Panc1 (cell line): ENCODE measurements at regions not wholly inside any gene's neighbourhood (a gene's known extent, or its start where the extent isn't known, plus 50 kb on each side); places are given as distances from the start of the nearest gene placed in this dataset.

Experiments used
- ATAC-seq: fragments of 200-7000 bp; cut with Tn5 transposase; 2 replicates; pipeline ENCODE4 v1.9.1; 2020; ENCODE audit warnings: mild to moderate bottlenecking, moderate library complexity
- BruUV-seq: library from RNA; stranded (reverse); fragments of 400-500 nt; replicated peaks from 2 replicates; lab custom pipeline; 2021; lab: Mats Ljungman, UMichigan
- CTCF ChIA-PET: fragments of 300-600 bp; sonication (Branson Sonifier 250); formaldehyde crosslinking; loops from one replicate; lab custom pipeline; 2022; ENCODE audit warnings: antibody characterized with exemption; lab: Charles Lee
- POLR2A ChIA-PET: fragments of 300-600 bp; sonication (Branson Sonifier 250); formaldehyde crosslinking; loops from one replicate; lab custom pipeline; 2022; ENCODE audit warnings: antibody characterized with exemption; lab: Charles Lee
- DNase-seq: peaks from one replicate; pipeline ENCODE4 v3.0.0-alpha.2; 2010; ENCODE audit warnings: low read depth, low spot score
- H3K27ac ChIP-seq: 2 replicates; pipeline ENCODE4 v1.5.1; 2011; ENCODE audit warnings: mild to moderate bottlenecking, low read length, inconsistent platforms
- H3K27me3 ChIP-seq: fragments of 200-500 bp; sonication (Bioruptor generic); 2 replicates; pipeline ENCODE4 v1.6.0; 2014; ENCODE audit warnings: low read length, inconsistent platforms; ENCODE audit not compliant: control insufficient read depth, insufficient read depth
- H3K36me3 ChIP-seq: fragments of 200-500 bp; sonication (Bioruptor generic); 2 replicates; pipeline ENCODE4 v1.5.1; 2014; ENCODE audit warnings: inconsistent platforms, mild to moderate bottlenecking, low read length, moderate library complexity; ENCODE audit not compliant: control insufficient read depth, insufficient read depth
- H3K4me1 ChIP-seq: 2 replicates; pipeline ENCODE4 v1.5.1; 2011; ENCODE audit warnings: inconsistent platforms, mild to moderate bottlenecking, low read length, moderate library complexity; ENCODE audit not compliant: control insufficient read depth, insufficient read depth
- H3K4me3 ChIP-seq, 2 experiments: 2 replicates each; pipeline ENCODE4 v1.5.1; 2011 to 2012; ENCODE audit warnings: low read depth in 2 of 2, low read length in 2 of 2, mild to moderate bottlenecking in 2 of 2, inconsistent platforms in 1 of 2, moderate library complexity in 1 of 2
- H3K9me3 ChIP-seq: fragments of 200-500 bp; sonication (Bioruptor generic); 2 replicates; pipeline ENCODE4 v1.5.1; 2014; ENCODE audit warnings: low read depth, mild to moderate bottlenecking, inconsistent platforms, low read length, moderate library complexity; ENCODE audit not compliant: control insufficient read depth, insufficient read depth
- CTCF ChIP-seq: fragments of 450-650 bp; IDR thresholded peaks from 2 replicates; pipeline ENCODE4 v1.5.1; 2017; ENCODE audit warnings: mild to moderate bottlenecking
- POLR2AphosphoS5 ChIP-seq: IDR thresholded peaks from 2 replicates; pipeline ENCODE4 v1.6.1; 2012; ENCODE audit warnings: mild to moderate bottlenecking, low read depth, low read length, moderate library complexity
- REST ChIP-seq, 2 experiments: IDR thresholded peaks; 2 replicates each; pipeline ENCODE4 v1.6.1; 2011 to 2012; ENCODE audit warnings: low read depth in 2 of 2, control low read depth in 1 of 2, low read length in 1 of 2, mild to moderate bottlenecking in 1 of 2, moderate library complexity in 1 of 2; ENCODE audit not compliant: insufficient read depth in 1 of 2
- SIN3A ChIP-seq: IDR thresholded peaks from 2 replicates; pipeline ENCODE4 v1.6.1; 2012; ENCODE audit warnings: low read depth, mild to moderate bottlenecking, low read length, moderate library complexity, borderline replicate concordance; ENCODE audit not compliant: insufficient read depth
- TCF7L2 ChIP-seq: IDR thresholded peaks from 2 replicates; pipeline ENCODE4 v1.6.1; 2011; ENCODE audit warnings: mild to moderate bottlenecking, low read depth, low read length, inconsistent platforms
- in situ Hi-C: cut with HindIII; loops from 2 replicates; pipeline ENCODE4 v1.10.0; 2016; ENCODE audit warnings: low sequenced_read_pairs, low pct_unique_long_range_greater_than_20kb
- intact Hi-C: fragments of 100-400 bp; cut with micrococcal nuclease; formaldehyde crosslinking; loops from one replicate; pipeline ENCODE4 v1.10.0; 2022; ENCODE audit not compliant: unreplicated experiment

DNA sequence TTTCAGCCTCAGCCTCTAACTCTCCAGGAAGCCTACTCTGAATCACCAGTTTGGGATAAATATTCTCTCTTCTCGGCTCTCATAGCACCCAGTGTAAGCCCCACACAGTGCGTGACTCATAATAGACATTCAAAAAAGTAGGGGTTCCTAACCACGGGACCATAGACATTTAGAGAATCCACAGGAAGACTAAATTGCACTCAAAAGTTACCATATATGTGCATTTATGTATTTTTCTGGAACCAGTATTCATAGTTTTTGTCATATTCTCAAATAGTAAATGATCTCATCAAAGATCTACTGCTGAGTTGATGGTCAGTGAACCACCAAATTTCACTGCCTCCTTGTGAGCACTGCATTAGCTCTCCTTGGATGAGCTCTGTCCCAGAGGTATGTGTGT lies 625.7 kb downstream of the SMARCA1 start:
- POLR2A ChIA-PET, result no interaction called here
- H3K9me3 ChIP-seq, result no peaks in the 10 kb centered on the region
- BruUV-seq, result no TSS peak
- intact Hi-C loops (no loop called here), in situ Hi-C loops (no loop called here)
- H3K4me3 ChIP-seq, result no peak overlapping the region
- no peaks in the 10 kb centered on the region for H3K27me3 ChIP-seq
- ATAC-seq (no peak), DNase-seq (no peak)
- no peaks in the 10 kb centered on the region for H3K36me3 ChIP-seq
- H3K4me1 ChIP-seq, result no peaks in the 10 kb centered on the region
- no peak overlapping the region for H3K27ac ChIP-seq
- CTCF ChIA-PET, result no interaction called here
- TF ChIP-seq SIN3A, result no peak
- no peak for TF ChIP-seq TCF7L2
- TF ChIP-seq CTCF, result no peak
- TF ChIP-seq POLR2AphosphoS5, result no peak
- TF ChIP-seq REST (IDR thresholded peaks at IDR 0.05; ENCODE audit: insufficient read depth in 1 of 2, low read depth in 2 of 2, low read length in 1 of 2), result no peak

DNA sequence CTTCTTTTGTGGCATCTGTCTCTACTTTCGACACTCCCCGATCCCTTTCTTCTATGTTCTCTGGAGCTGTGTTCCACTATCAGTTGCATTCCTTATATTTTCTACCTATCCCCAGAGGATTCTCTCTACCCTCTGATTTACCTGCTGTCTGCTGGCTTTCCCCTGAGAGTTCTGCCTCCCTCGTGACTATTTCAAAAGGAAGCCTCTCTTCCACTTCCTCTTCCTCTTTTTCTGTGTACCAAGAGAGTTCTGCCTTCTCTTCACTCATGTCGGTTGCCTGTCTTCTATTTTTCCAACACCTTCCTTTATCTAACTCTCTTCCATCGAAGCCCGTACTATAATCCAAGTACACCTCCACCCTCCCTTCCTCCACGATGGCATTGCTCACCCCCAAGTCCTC lies 631.7 kb downstream of the SMARCA1 start:
- CTCF ChIA-PET, result no interaction called here
- BruUV-seq, result no TSS peak
- in situ Hi-C loops (no loop called here), intact Hi-C loops (no loop called here)
- Histone ChIP-seq H3K27me3 (no peaks in the 10 kb centered on the region), H3K4me3 (no peak overlapping the region), H3K4me1 (no peaks in the 10 kb centered on the region), H3K36me3 (no peaks in the 10 kb centered on the region), H3K9me3 (no peaks in the 10 kb centered on the region), H3K27ac (no peak overlapping the region)
- DNase-seq (no peak), ATAC-seq (no peak)
- POLR2A ChIA-PET, result no interaction called here
- TF ChIP-seq TCF7L2 (no peak), REST (IDR thresholded peaks at IDR 0.05; ENCODE audit: insufficient read depth in 1 of 2, low read depth in 2 of 2, low read length in 1 of 2) (no peak)
